ENCODE measurements at regions not wholly inside any gene's neighbourhood (a gene's known extent, or its start where the extent isn't known, plus 50 kb on each side); places are given as distances from the start of the nearest gene placed in this dataset.

DNA sequence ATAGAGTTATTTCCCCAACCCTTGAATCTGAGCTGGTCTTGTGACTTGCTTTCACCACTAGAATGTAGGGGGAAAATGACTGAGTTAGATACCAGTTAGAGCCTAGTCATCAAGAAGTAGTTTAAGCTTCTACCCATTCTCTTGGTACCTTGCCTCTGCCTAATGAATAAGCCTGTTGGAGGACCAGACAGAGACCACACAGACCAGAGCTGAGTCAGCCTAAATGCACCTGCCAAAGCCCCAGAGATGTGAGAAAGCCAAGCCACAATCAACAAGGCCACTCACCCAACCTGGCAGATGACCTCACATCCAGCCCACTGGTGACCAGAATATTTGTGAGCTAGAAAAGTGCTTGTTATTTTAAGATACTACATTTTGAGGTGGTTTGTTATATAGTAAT is 85.2 kb upstream of the DCLK2 start:
- no peaks in the 10 kb centered on the region for H3K9me1 ChIP-seq (ENCODE audit: control insufficient read depth, insufficient read depth, low read length)
- FAIRE-seq (peak; percentile 11), DNase-seq (ENCODE audit: extremely low read depth in 1 of 4, low spot score in 3 of 4) (no peak), ATAC-seq (no peak; the same call in 2 of the 3 replicates)
- H3K79me2 ChIP-seq (ENCODE audit: control insufficient read depth, insufficient read depth, low read length), result no peaks in the 10 kb centered on the region
- intact Hi-C loops (cut with micrococcal nuclease) (no loop called here), in situ Hi-C loops (cut with MboI) (loop anchor here (25.0 kb wide), 1 partner anchor 219 kb away; no protein-coding TSS in a partner anchor)
- no peak overlapping the region for H2AFZ ChIP-seq (ENCODE audit: low read depth, low read length)
- no TSS peak for BruUV-seq (replicated peaks)
- peaks cover 0 to 5% of the 10 kb centered on the region in 2 experiments; a peak in 1 of 5 replicates for H3K4me1 ChIP-seq (replicated peaks in 1 of 2; ENCODE audit: control insufficient read depth in 2 of 2, insufficient read depth in 2 of 2, low read length in 2 of 2)
- no peak overlapping the region for H3K4me3 ChIP-seq
- POLR2A ChIA-PET, result no interaction called here
- no peaks in the 10 kb centered on the region for H3K27me3 ChIP-seq (ENCODE audit: control insufficient read depth in 2 of 2, insufficient read depth in 2 of 2, low read length in 2 of 2)
- H3K36me3 ChIP-seq (ENCODE audit: control insufficient read depth, insufficient read depth, low read length), result no peaks in the 10 kb centered on the region
- H4K20me1 ChIP-seq (replicated peaks; ENCODE audit: control insufficient read depth, insufficient read depth, low read length), result no peaks in the 10 kb centered on the region
- no peak overlapping the region for H3K4me2 ChIP-seq (ENCODE audit: insufficient read depth, low read length)
- CTCF ChIA-PET (ENCODE audit: low intra/inter-chr PET ratio), result no interaction called here
- no peak overlapping the region for H3K9ac ChIP-seq (ENCODE audit: insufficient read depth in 1 of 2, low read depth in 2 of 2, low read length in 2 of 2)
- no peaks in the 10 kb centered on the region for H3K9me3 ChIP-seq (replicated peaks; ENCODE audit: control insufficient read depth, insufficient read depth, low read depth, low read length)
- no peak for TF ChIP-seq EWSR1 (IDR thresholded peaks at IDR 0.05; ENCODE audit: borderline replicate concordance, low read depth, partially characterized antibody)
- TF ChIP-seq, protein P1, sequence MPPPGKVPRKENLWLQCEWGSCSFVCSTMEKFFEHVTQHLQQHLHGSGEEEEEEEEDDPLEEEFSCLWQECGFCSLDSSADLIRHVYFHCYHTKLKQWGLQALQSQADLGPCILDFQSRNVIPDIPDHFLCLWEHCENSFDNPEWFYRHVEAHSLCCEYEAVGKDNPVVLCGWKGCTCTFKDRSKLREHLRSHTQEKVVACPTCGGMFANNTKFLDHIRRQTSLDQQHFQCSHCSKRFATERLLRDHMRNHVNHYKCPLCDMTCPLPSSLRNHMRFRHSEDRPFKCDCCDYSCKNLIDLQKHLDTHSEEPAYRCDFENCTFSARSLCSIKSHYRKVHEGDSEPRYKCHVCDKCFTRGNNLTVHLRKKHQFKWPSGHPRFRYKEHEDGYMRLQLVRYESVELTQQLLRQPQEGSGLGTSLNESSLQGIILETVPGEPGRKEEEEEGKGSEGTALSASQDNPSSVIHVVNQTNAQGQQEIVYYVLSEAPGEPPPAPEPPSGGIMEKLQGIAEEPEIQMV (tag; conservative IDR thresholded peaks at IDR 0.05; ENCODE audit: low read depth), result 0 out of 2 replicates have a peak, but pooled peaks have one; percentile 30
- no peak overlapping the region for H3K27ac ChIP-seq (ENCODE audit: extremely low read depth, low read depth, low read length)

DNA sequence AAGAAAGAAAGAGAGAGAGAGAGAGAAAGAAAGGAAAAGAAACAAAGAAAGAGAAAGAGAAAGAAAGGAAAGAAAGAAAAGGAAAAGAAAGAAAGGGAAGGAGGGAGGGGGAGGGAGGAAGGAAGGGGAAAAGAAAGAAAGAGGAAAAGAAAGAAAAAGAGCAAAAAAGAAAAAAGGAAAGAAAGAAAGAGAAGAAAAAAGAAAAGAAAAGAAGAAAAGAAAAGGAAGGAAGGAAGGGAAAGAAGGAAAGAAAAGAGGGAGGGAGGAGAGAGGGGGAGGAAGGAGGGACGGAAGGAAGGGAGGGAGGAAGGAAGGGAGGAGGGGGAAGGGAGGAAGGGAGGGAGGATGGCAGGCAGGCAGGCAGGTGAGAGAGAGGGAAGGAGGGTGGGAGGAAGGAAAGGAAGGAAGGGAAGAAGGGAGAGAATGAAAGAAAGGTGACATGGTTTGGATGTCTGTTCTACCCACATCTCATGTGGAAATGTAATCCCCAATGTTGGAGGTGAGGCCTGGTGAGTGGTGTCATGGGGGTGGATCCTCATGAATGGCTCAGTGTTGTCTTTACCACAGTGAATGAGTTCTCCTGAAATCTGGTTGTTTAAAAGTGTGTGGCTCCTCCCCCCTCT is 83.0 kb upstream of the DCLK2 start:
- no peak for ATAC-seq
- Histone ChIP-seq H3K9me3 (replicated peaks; ENCODE audit: control insufficient read depth, insufficient read depth, low read depth, low read length) (no peaks in the 10 kb centered on the region), H3K27ac (ENCODE audit: extremely low read depth, low read depth, low read length) (no peak overlapping the region), H3K9ac (ENCODE audit: insufficient read depth in 1 of 2, low read depth in 2 of 2, low read length in 2 of 2) (no peak overlapping the region), H3K9me1 (ENCODE audit: control insufficient read depth, insufficient read depth, low read length) (no peaks in the 10 kb centered on the region), H3K79me2 (ENCODE audit: control insufficient read depth, insufficient read depth, low read length) (no peaks in the 10 kb centered on the region), H3K4me1 (replicated peaks in 1 of 2; ENCODE audit: control insufficient read depth in 2 of 2, insufficient read depth in 2 of 2, low read length in 2 of 2) (peaks cover 0 to 8% of the 10 kb centered on the region in 2 experiments; a peak in 1 of 5 replicates), H3K4me2 (ENCODE audit: insufficient read depth, low read length) (no peak overlapping the region), H3K4me3 (no peak overlapping the region), H2AFZ (ENCODE audit: low read depth, low read length) (no peak overlapping the region), H3K36me3 (ENCODE audit: control insufficient read depth, insufficient read depth, low read length) (no peaks in the 10 kb centered on the region), H4K20me1 (replicated peaks; ENCODE audit: control insufficient read depth, insufficient read depth, low read length) (no peaks in the 10 kb centered on the region), H3K27me3 (ENCODE audit: control insufficient read depth in 2 of 2, insufficient read depth in 2 of 2, low read length in 2 of 2) (no peaks in the 10 kb centered on the region)
- POLR2A ChIA-PET, result no interaction called here
- FAIRE-seq, result no peak
- no CpG with 5 or more reads among the region's 1 CpG for WGBS (ENCODE audit: insufficient coverage, low coverage, missing lambda C conversion rate)
- TF ChIP-seq RBM25 (IDR thresholded peaks at IDR 0.05; ENCODE audit: low read depth, low read length, severe bottlenecking), result no peak
- TF ChIP-seq, protein P2, sequence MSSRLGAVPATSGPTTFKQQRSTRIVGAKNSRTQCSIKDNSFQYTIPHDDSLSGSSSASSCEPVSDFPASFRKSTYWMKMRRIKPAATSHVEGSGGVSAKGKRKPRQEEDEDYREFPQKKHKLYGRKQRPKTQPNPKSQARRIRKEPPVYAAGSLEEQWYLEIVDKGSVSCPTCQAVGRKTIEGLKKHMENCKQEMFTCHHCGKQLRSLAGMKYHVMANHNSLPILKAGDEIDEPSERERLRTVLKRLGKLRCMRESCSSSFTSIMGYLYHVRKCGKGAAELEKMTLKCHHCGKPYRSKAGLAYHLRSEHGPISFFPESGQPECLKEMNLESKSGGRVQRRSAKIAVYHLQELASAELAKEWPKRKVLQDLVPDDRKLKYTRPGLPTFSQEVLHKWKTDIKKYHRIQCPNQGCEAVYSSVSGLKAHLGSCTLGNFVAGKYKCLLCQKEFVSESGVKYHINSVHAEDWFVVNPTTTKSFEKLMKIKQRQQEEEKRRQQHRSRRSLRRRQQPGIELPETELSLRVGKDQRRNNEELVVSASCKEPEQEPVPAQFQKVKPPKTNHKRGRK (tag; IDR thresholded peaks at IDR 0.05), result peak; percentile 83
- TF ChIP-seq ZNF263 (CRISPR knock-in tag; IDR thresholded peaks at IDR 0.05; ENCODE audit: borderline replicate concordance), result peak; percentile 62
- in situ Hi-C loops (cut with MboI) (loop anchor here (25.0 kb wide), 1 partner anchor 217 kb away; no protein-coding TSS in a partner anchor), intact Hi-C loops (cut with micrococcal nuclease) (no loop called here)
- no peak for DNase-seq (ENCODE audit: extremely low read depth in 1 of 4, low spot score in 3 of 4)
- no TSS peak for BruUV-seq (replicated peaks)
- CTCF ChIA-PET (ENCODE audit: low intra/inter-chr PET ratio), result no interaction called here

Measured in K562 (cell line).